NOMO-1 treated with DMSO at 0.1 percent for 48 hours (cell line): ENCODE measurements at regions not wholly inside any gene's neighbourhood (a gene's known extent, or its start where the extent isn't known, plus 50 kb on each side); places are given as distances from the start of the nearest gene placed in this dataset.
"Not testable (repeated sequence)": the region's sequence is repeated elsewhere in the genome, so short reads cannot be mapped to it uniquely, and the experiment has no call there.

Experiments
- DNase-seq: peaks from one replicate; lab custom pipeline; 2025; ENCODE audit not compliant: unreplicated experiment; lab: John Stamatoyannopoulos, UW

- DNase-seq, result no peak
Measured at GRCh38 chr17:71639865-71640264, 481.0 kb upstream of the SOX9 start.

DNA sequence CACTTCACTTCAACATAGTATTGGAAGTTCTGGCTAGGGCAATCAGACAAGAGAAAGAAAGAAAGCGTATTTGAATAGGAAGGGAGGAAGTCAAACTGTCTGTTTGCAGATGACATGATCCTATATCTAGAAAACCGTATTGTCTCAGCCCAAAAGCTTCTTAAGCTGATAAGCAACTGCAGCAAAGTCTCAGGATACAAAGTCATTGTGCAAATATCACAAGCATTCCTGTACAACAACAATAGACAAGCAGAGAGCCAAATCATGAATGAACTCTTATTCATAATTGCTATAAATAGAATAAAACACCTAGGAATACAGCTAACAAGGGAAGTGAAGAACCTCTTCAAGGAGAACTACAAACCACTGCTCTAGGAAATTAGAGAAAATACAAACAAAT is 473.9 kb upstream of the SOX9 start:
- not testable (repeated sequence) for DNase-seq

GRCh38 chr17:71648342-71648741 is 472.5 kb upstream of the SOX9 start:
- DNase-seq, result not testable (repeated sequence)

DNA sequence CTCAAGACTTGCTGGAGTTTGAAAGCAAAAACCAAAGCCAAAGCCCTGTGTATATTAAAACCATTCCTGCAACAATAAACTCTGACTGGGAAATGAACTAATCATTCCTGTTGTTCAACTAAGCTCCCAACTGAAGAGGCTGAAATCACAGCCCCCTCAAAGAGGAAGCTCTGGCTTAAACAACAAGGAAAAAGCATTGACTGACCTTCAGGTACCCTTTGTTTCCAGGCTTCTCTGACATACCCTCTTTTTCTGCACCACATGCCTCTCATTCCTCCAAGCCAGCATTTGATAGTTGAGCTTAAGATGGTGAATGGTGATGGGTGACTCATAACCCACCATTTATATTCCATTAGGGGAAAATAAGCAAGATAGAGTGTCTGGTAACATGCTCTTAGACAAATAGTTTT is 470.9 kb upstream of the SOX9 start:
- no peak for DNase-seq

DNA sequence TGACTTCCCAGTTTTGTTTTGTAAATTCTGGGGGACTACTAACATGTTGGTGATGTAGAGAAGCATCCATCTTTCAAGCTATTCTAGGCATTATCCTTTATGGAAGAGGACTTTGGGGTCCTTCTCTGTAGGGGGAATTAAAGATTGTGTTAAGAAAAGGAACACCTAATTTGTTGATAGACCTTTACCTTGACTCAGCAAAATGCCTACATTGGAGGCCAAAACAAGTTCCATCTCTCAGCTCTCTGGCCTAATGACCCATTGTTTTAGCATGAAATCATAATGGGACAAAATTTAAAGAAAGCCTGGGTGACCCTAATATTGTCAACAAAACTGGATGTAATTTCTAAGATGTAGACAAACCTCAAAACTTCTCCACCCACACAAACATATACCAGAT is 465.3 kb upstream of the SOX9 start:
- DNase-seq, result no peak

DNA sequence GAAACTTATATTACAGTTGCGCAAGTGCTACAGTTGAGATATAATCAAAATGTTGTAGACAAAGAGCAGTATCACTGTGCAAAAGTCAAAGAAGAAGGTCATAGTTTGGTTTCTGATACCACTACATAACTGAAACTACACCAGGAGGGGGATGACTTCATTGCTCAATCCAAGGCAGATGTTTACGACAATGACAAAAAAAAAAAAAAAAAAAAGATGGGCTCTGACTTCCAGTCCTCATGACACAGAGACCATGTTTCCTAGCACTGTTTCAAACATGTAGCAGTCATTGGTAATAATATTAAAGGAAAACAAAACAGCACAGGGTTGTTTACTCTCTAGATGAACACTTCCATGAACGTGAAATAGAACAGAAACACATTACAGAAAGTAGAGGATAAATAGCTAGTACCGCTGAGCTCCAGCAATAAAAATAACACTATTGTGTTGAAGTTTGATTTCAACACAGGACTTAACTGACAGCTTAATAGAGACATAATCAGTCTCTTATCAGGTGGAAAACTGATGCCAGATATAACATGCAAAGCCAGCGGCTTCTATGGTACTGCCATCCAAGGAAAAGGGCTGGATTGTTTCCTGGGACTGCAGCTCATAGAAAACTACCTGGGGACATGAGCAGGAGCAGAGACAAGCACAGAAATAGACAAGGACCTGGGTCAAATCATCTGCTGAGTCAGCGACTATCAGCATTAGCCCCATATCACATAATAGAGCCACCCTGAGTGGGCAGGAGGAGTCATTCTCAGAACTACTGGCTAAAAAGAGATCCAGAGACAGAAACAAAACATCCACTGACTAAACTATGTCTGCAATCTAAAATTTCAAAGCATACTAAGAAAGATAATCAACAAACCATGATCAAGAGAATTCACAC is 463.6 kb upstream of the SOX9 start:
- DNase-seq, result no peak

DNA sequence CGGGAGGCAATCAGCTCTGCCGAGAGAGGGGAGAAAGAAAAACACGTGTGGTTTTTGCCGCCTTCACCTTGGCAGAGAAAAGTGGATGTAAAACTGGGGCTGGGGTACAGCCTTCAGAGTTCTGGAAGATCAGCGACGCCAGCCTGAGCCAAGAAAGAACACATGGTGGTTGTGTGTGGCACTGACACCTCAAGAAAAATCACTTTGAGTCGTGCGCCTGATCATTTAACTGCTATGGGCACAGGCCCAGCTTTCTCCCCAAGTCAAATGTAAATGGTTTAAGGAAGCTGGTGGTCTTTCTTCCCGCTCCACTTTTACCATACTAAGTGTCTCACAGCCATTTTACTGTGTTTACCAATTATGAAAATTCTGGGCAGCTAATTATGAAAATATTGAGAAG is 461.8 kb upstream of the SOX9 start:
- no peak for DNase-seq

DNA sequence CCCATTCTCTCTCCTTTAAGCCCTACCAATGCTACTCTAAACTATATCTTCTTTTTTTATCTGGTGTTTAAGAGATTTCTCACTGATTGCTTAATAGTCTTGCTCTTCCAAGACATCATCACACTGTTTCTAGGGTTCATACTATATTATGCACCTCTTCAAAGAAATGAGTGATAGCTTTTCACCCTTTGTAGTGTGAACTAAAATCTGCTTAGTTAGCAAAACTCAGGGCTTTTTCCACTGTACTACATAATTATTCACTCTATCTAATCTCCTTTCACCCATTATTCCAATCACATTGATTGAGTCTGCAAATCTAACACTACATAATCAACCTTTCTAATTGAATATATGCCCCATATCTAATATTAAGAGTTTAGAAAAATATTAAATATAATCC is 456.0 kb upstream of the SOX9 start:
- no peak for DNase-seq

DNA sequence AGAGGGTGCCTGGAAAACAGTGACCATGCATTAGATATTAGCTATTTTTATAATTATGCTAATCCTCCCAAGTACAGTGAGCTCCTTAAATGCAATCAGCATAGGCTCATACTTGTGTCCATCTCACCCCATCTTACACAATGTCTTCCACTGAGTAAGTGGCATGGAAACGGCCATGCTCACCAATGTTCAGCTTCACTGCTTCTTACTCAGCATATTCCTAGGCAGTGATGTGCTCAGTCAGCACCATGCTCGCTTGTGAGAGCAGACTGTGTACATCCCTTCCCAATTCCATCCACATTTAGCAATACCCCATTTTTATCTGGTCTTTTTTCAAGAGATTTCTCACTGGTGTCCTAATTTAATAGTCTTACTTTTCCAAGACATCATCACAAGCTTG is 454.8 kb upstream of the SOX9 start:
- no peak for DNase-seq

DNA sequence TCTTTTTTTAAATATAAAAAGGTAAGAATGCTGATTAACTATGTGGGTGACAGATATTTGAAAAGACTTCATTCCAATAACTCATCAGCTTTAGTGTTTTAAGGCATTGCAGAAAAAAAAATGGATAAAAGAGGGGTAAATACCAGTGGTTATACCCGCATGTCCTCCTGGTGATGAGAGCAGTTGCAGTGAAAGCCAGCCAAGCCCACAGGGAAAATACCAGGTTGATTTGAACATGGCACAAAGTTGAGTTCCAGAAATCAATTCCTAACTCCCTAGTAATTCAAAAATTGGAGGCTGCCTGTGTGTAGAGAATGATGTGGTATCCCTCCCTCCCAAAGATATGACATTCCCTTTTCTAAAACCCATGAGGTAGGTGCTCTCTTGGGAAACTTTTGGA is 453.2 kb upstream of the SOX9 start:
- no peak for DNase-seq

GRCh38 chr17:71668807-71669206 is 452.0 kb upstream of the SOX9 start:
- DNase-seq, result no peak

DNA sequence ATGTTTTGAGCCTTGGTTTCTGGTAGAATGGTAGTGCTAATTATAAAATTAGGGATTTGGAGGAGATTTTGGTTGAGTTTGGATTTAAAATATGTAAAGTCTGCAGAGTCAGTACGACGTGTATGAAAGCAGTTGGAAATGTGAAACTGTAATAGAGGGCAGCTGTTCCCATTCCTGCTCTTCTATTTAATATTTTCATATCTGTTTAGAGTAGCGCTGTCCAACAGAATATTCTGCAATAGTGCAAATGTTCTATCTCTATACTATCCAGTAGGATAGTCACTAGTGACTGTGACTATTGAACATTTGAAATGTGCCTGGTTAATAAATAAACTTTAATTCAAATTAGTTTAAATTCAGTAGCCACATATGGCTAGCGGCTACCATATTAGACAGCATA is 443.4 kb upstream of the SOX9 start:
- no peak for DNase-seq

DNA sequence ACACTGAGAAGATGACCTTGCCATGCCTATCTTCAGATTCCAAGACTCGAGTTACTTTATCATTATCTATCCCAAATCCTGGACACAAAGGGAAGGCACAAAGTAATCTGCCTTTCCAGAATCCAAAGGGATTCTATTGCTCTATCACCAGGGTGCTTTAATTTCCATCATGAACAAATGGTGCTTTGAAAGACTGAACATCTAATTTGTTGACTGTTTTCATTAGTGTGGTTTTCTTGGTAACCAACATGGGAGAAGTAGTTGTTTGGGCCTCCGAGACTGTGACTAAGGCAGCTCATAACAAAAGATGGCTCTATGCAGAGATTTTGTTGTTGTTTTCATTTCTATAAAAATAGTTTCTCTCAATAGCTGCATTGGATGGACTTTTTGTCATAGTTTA is 441.0 kb upstream of the SOX9 start:
- no peak for DNase-seq

DNA sequence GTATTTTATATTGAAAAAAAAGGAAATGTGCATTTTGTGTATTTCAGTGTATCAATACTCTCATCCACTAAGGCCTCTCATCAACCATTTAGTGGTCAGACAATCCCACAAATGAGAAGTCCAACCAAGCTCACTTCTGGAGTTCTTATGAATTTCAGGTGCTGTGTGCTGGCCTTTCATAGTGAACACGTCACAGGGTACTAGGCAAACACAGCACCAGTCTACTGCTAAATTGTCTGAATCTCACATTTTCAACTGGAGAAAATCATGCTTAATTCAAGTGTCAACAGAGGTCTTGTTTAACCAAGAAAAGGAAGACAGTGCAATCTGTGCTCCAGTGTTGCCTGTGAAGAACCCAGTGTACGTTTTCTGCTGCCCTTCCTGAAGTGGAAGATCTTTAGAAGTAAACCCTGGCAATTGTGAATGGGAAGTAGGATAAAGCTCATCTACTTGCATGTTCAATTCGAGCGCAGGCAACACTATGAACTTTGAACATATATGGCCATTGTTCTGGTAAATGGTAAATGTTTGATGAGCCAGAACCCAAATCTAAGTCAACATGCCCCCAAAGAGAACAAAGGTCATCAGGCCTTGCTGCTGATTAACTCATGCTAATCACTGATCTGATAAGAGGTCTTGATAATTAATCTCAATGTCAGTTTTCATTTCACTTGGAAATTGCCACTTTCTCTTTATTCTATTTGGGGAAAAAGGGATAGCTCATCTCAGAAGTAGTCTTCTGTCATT is 439.2 kb upstream of the SOX9 start:
- no peak for DNase-seq

DNA sequence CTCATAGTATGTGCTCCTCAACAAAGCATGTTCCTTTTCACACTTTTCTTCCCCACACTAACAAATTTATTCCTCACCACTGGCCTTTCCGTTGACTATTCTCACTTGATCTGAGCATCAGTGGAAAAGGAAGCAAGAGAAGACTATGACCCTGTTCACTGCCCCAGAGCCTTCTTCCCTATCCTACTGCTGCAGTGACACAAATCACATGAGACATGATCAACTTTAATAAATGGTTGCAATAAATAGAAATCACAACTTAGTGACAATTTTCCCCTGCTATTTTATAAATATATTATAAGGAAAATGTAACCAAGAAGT is 438.7 kb upstream of the SOX9 start:
- no peak for DNase-seq

DNA sequence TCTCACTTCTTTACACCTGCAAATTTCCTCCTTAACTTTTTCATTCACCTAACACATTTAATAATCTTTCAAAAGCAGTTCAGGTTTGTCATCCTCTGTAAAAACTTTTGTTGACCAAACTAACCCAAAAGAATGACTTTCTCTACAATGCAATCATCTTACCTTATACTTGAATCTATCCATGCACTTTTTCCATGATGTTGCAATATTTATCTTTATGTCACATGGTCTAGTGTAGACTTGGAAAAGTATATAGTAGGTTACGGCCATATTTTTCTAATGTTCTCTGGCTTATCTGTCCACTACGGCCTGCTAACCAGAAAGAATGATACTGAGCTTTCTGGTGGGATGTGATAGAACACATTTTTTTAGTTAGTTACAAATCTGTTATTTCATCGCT is 431.0 kb upstream of the SOX9 start:
- DNase-seq, result no peak

GRCh38 chr17:71699907-71700306 is 420.9 kb upstream of the SOX9 start:
- DNase-seq, result no peak

GRCh38 chr17:71703701-71704100 is 417.1 kb upstream of the SOX9 start:
- DNase-seq, result no peak

DNA sequence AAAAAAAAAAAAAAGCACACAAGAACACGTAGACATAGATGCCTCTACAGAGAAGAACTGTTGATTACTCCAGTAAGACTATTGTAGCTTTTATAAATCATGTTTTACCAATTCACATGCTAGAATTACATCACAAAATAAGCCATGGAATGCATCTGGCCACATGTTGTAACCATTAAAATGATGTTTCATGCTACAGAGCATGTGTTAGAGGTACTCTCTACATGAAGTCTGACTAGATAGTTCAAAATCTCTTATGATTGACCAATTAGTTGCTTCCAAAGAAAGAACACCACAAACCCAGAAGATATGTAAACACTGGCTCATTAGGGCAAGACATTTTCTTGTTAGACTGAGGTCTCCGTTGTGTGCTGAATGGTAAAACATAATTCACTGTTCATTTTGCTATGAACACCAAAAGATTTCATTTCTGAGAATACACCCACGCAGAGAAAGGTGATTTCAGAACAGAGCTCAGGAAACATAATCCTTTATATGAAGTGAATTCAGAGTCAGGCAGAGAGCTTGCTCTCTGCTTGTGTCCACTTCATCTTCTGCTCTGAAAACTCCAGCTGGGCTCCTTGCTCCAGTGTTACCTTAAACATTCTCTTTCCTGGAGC is 411.4 kb upstream of the SOX9 start:
- DNase-seq, result no peak

DNA sequence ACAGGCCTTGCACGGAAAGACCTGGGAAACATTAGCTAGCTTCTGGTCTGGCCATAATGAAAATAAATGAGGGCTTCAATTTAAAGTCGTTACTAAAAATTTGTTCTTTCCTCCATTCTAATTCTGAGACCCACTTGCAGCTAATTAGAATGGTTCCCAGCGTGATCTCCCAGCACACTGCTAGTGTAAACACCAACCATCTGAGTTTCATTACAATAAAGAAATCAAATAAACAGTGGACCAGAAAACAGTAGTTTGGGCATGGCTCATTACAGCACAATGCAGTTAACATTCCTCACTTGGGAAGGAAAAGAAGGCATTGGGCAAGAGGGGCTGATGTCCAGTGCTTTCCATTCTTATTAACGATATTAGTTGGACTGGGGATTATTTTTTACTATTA is 410.9 kb upstream of the SOX9 start:
- no peak for DNase-seq

GRCh38 chr17:71710816-71711215 is 410.0 kb upstream of the SOX9 start:
- DNase-seq, result no peak

- no peak for DNase-seq
Measured at GRCh38 chr17:71713846-71714245, 407.0 kb upstream of the SOX9 start.
